Nephron (organoid): ENCODE measurements at regions not wholly inside any gene's neighbourhood (a gene's known extent, or its start where the extent isn't known, plus 50 kb on each side); places are given as distances from the start of the nearest gene placed in this dataset.
"Not testable (repeated sequence)": the region's sequence is repeated elsewhere in the genome, so short reads cannot be mapped to it uniquely, and the experiment has no call there.

ENCODE experiments used
- H3K27ac Mint-ChIP-seq, 3 experiments: 2 replicates each; pipeline ENCODE4 v1.8.0; 2020; ENCODE audit warnings: mixed read lengths in 3 of 3, mild to moderate bottlenecking in 2 of 3, moderate library complexity in 1 of 3
- H3K27me3 Mint-ChIP-seq: 2 replicates; pipeline ENCODE4 v1.8.0; 2021; ENCODE audit warnings: low read depth, mild to moderate bottlenecking, moderate library complexity, mixed read lengths
- H3K36me3 Mint-ChIP-seq: 2 replicates; pipeline ENCODE4 v1.8.0; 2020; ENCODE audit warnings: low read depth, mixed read lengths
- H3K4me1 Mint-ChIP-seq: 2 replicates; pipeline ENCODE4 v1.8.0; 2020; ENCODE audit warnings: mixed read lengths
- H3K4me3 Mint-ChIP-seq, 3 experiments: 2 replicates each; pipeline ENCODE4 v1.8.0; 2020; ENCODE audit warnings: mild to moderate bottlenecking in 3 of 3, mixed read lengths in 3 of 3, moderate library complexity in 2 of 3
- H3K9me3 Mint-ChIP-seq: 2 replicates; pipeline ENCODE4 v1.8.0; 2020; ENCODE audit warnings: mixed read lengths
- CTCF ChIP-seq, 3 experiments: fragments of 200-600 bp; sonication (generic); IDR thresholded peaks; one replicate each; pipeline ENCODE4 v1.5.0; 2021; ENCODE audit warnings: antibody characterized with exemption in 3 of 3; ENCODE audit not compliant: unreplicated experiment in 3 of 3

- not testable (repeated sequence) for H3K27me3 Mint-ChIP-seq, H3K4me1 Mint-ChIP-seq, H3K4me3 Mint-ChIP-seq, H3K27ac Mint-ChIP-seq
- peaks cover 27% of the 10 kb centered on the region for H3K9me3 Mint-ChIP-seq
- H3K36me3 Mint-ChIP-seq: peaks cover 15% of the 10 kb centered on the region
Observed at GRCh38 chr1:95167503-95167902, 50.3 kb downstream of the TLCD4 start.

GRCh38 chr1:95168028-95168427, 50.9 kb downstream of the TLCD4 start:
- Mint-ChIP-seq H3K27me3 (no peaks in the 10 kb centered on the region), H3K4me3 (no peak overlapping the region), H3K4me1 (peaks cover 6% of the 10 kb centered on the region), H3K27ac (no peak overlapping the region), H3K36me3 (peaks cover 15% of the 10 kb centered on the region), H3K9me3 (peaks cover 25% of the 10 kb centered on the region)
- no peak for TF ChIP-seq CTCF (IDR thresholded peaks at IDR 0.05; ENCODE audit: unreplicated experiment in 3 of 3)

- Mint-ChIP-seq H3K4me3 (no peak overlapping the region), H3K27ac (no peak overlapping the region), H3K9me3 (peaks cover 17% of the 10 kb centered on the region), H3K27me3 (no peaks in the 10 kb centered on the region), H3K4me1 (peaks cover 6% of the 10 kb centered on the region), H3K36me3 (peaks cover 15% of the 10 kb centered on the region)
- TF ChIP-seq CTCF (IDR thresholded peaks at IDR 0.05; ENCODE audit: unreplicated experiment in 3 of 3): no peak
Observed at GRCh38 chr1:95168761-95169351, 51.7 kb downstream of the TLCD4 start.

GRCh38 chr1:95169548-95169947, 52.4 kb downstream of the TLCD4 start:
- Mint-ChIP-seq H3K27ac (peak overlapping the region in 1 of 3 experiments; percentile 29), H3K4me1 (peaks cover 6% of the 10 kb centered on the region), H3K4me3 (no peak overlapping the region), H3K36me3 (peaks cover 12% of the 10 kb centered on the region), H3K27me3 (no peaks in the 10 kb centered on the region), H3K9me3 (peaks cover 14% of the 10 kb centered on the region)
- TF ChIP-seq CTCF (IDR thresholded peaks at IDR 0.05; ENCODE audit: unreplicated experiment in 3 of 3): no peak

GRCh38 chr1:95171270-95172245, 54.4 kb downstream of the TLCD4 start:
- peaks cover 7% of the 10 kb centered on the region for H3K9me3 Mint-ChIP-seq
- no peak overlapping the region for H3K4me3 Mint-ChIP-seq
- H3K27me3 Mint-ChIP-seq: no peaks in the 10 kb centered on the region
- peaks cover 6% of the 10 kb centered on the region for H3K4me1 Mint-ChIP-seq
- TF ChIP-seq CTCF (IDR thresholded peaks at IDR 0.05; ENCODE audit: unreplicated experiment in 3 of 3): no peak
- no peak overlapping the region for H3K27ac Mint-ChIP-seq
- H3K36me3 Mint-ChIP-seq: peaks cover 5% of the 10 kb centered on the region

GRCh38 chr1:95176861-95177260, 57.1 kb upstream of the RWDD3 start:
- peak overlapping the region; percentile 6 to 26 (median 6) for H3K27ac Mint-ChIP-seq
- H3K9me3 Mint-ChIP-seq: no peaks in the 10 kb centered on the region
- peaks cover 5% of the 10 kb centered on the region for H3K36me3 Mint-ChIP-seq
- peaks cover 5% of the 10 kb centered on the region for H3K4me1 Mint-ChIP-seq
- TF ChIP-seq CTCF (IDR thresholded peaks at IDR 0.05; ENCODE audit: unreplicated experiment in 3 of 3): no peak
- no peak overlapping the region for H3K4me3 Mint-ChIP-seq
- H3K27me3 Mint-ChIP-seq: no peaks in the 10 kb centered on the region
